Activated naive CD8-positive, alpha-beta T cell treated with anti-CD3 and anti-CD28 coated beads for 36 hours (primary cell): ENCODE measurements at regions not wholly inside any gene's neighbourhood (a gene's known extent, or its start where the extent isn't known, plus 50 kb on each side); places are given as distances from the start of the nearest gene placed in this dataset.

Source experiments
- DNase-seq: peaks from one replicate; pipeline ENCODE4 v3.0.0; 2021
- H3K27ac Mint-ChIP-seq: one replicate; pipeline ENCODE4 v1.8.0; 2022; ENCODE audit warnings: mild to moderate bottlenecking, moderate library complexity, mixed read lengths
- H3K27me3 Mint-ChIP-seq: one replicate; pipeline ENCODE4 v1.8.0; 2022; ENCODE audit warnings: mild to moderate bottlenecking, mixed read lengths
- H3K36me3 Mint-ChIP-seq: one replicate; pipeline ENCODE4 v1.8.0; 2021; ENCODE audit warnings: mild to moderate bottlenecking, mixed read lengths
- H3K4me1 Mint-ChIP-seq: one replicate; pipeline ENCODE4 v1.8.0; 2021; ENCODE audit warnings: mixed read lengths
- H3K4me3 Mint-ChIP-seq: one replicate; pipeline ENCODE4 v1.8.0; 2022; ENCODE audit warnings: mild to moderate bottlenecking, moderate library complexity, mixed read lengths
- H3K9me3 Mint-ChIP-seq: one replicate; pipeline ENCODE4 v1.8.0; 2022; ENCODE audit warnings: mixed read lengths

- H3K9me3 Mint-ChIP-seq = no peaks in the 10 kb centered on the region
These were observed 64.5 kb upstream of the NECTIN1 start for GRCh38 chr11:119793335-119793984.

GRCh38 chr11:119791701-119792151 is 62.7 kb upstream of the NECTIN1 start:
- no peaks in the 10 kb centered on the region for H3K9me3 Mint-ChIP-seq
- DNase-seq = no peak
- no peak overlapping the region for H3K4me3 Mint-ChIP-seq
- no peaks in the 10 kb centered on the region for H3K36me3 Mint-ChIP-seq
- H3K27me3 Mint-ChIP-seq = peaks cover 19% of the 10 kb centered on the region
- H3K4me1 Mint-ChIP-seq = no peaks in the 10 kb centered on the region
- H3K27ac Mint-ChIP-seq = no peak overlapping the region

More at GRCh38 chr11:119793335-119793984, 64.5 kb upstream of the NECTIN1 start:
- DNase-seq = no peak
- Mint-ChIP-seq H3K4me3 (no peak overlapping the region), H3K27me3 (peaks cover 14% of the 10 kb centered on the region), H3K4me1 (no peaks in the 10 kb centered on the region), H3K27ac (no peak overlapping the region), H3K36me3 (no peaks in the 10 kb centered on the region)

- Mint-ChIP-seq H3K36me3 (no peaks in the 10 kb centered on the region), H3K4me1 (no peaks in the 10 kb centered on the region), H3K27ac (no peak overlapping the region), H3K27me3 (peaks cover 19% of the 10 kb centered on the region), H3K4me3 (no peak overlapping the region), H3K9me3 (no peaks in the 10 kb centered on the region)
- DNase-seq = no peak
These were observed 62.0 kb upstream of the NECTIN1 start for GRCh38 chr11:119791047-119791446.

- peaks cover 19% of the 10 kb centered on the region for H3K27me3 Mint-ChIP-seq
- H3K27ac Mint-ChIP-seq = no peak overlapping the region
- DNase-seq = no peak
- H3K4me3 Mint-ChIP-seq = no peak overlapping the region
- H3K4me1 Mint-ChIP-seq = no peaks in the 10 kb centered on the region
- H3K36me3 Mint-ChIP-seq = no peaks in the 10 kb centered on the region
- H3K9me3 Mint-ChIP-seq = no peaks in the 10 kb centered on the region
These were observed 61.5 kb upstream of the NECTIN1 start for GRCh38 chr11:119790476-119790875.

- Mint-ChIP-seq H3K27me3 (peaks cover 19% of the 10 kb centered on the region), H3K4me3 (no peak overlapping the region), H3K4me1 (no peaks in the 10 kb centered on the region), H3K36me3 (no peaks in the 10 kb centered on the region), H3K27ac (no peak overlapping the region), H3K9me3 (no peaks in the 10 kb centered on the region)
- DNase-seq = no peak
These were observed 60.9 kb upstream of the NECTIN1 start for GRCh38 chr11:119789766-119790407.

GRCh38 chr11:119788911-119789560 is 60.0 kb upstream of the NECTIN1 start:
- Mint-ChIP-seq H3K4me3 (no peak overlapping the region), H3K9me3 (no peaks in the 10 kb centered on the region), H3K27ac (no peak overlapping the region), H3K4me1 (no peaks in the 10 kb centered on the region), H3K36me3 (no peaks in the 10 kb centered on the region), H3K27me3 (peaks cover 19% of the 10 kb centered on the region)
- DNase-seq = no peak

GRCh38 chr11:119788096-119788883 is 59.3 kb upstream of the NECTIN1 start:
- Mint-ChIP-seq H3K4me3 (no peak overlapping the region), H3K4me1 (no peaks in the 10 kb centered on the region), H3K36me3 (no peaks in the 10 kb centered on the region), H3K9me3 (no peaks in the 10 kb centered on the region), H3K27me3 (peaks cover 19% of the 10 kb centered on the region), H3K27ac (no peak overlapping the region)
- DNase-seq = no peak

GRCh38 chr11:119787074-119787461 is 58.1 kb upstream of the NECTIN1 start:
- Mint-ChIP-seq H3K27me3 (peaks cover 27% of the 10 kb centered on the region), H3K9me3 (no peaks in the 10 kb centered on the region), H3K4me1 (no peaks in the 10 kb centered on the region), H3K4me3 (no peak overlapping the region), H3K27ac (no peak overlapping the region), H3K36me3 (no peaks in the 10 kb centered on the region)
- no peak for DNase-seq

GRCh38 chr11:119786431-119787073 is 57.6 kb upstream of the NECTIN1 start:
- H3K36me3 Mint-ChIP-seq = no peaks in the 10 kb centered on the region
- no peaks in the 10 kb centered on the region for H3K9me3 Mint-ChIP-seq
- no peak for DNase-seq
- no peak overlapping the region for H3K4me3 Mint-ChIP-seq
- H3K27ac Mint-ChIP-seq = no peak overlapping the region
- no peaks in the 10 kb centered on the region for H3K4me1 Mint-ChIP-seq
- H3K27me3 Mint-ChIP-seq = peaks cover 32% of the 10 kb centered on the region

GRCh38 chr11:119785131-119785530 is 56.1 kb upstream of the NECTIN1 start:
- H3K4me3 Mint-ChIP-seq = no peak overlapping the region
- no peaks in the 10 kb centered on the region for H3K9me3 Mint-ChIP-seq
- no peak for DNase-seq
- H3K4me1 Mint-ChIP-seq = no peaks in the 10 kb centered on the region
- H3K27me3 Mint-ChIP-seq = peaks cover 25% of the 10 kb centered on the region
- H3K36me3 Mint-ChIP-seq = no peaks in the 10 kb centered on the region
- no peak overlapping the region for H3K27ac Mint-ChIP-seq

GRCh38 chr11:119784421-119784820 is 55.4 kb upstream of the NECTIN1 start:
- no peak overlapping the region for H3K4me3 Mint-ChIP-seq
- H3K9me3 Mint-ChIP-seq = no peaks in the 10 kb centered on the region
- DNase-seq = no peak
- no peak overlapping the region for H3K27ac Mint-ChIP-seq
- H3K4me1 Mint-ChIP-seq = no peaks in the 10 kb centered on the region
- peaks cover 25% of the 10 kb centered on the region for H3K27me3 Mint-ChIP-seq
- H3K36me3 Mint-ChIP-seq = no peaks in the 10 kb centered on the region

- H3K27me3 Mint-ChIP-seq = peaks cover 21% of the 10 kb centered on the region
- no peak overlapping the region for H3K27ac Mint-ChIP-seq
- no peaks in the 10 kb centered on the region for H3K36me3 Mint-ChIP-seq
- no peak overlapping the region for H3K4me3 Mint-ChIP-seq
- no peak for DNase-seq
- H3K9me3 Mint-ChIP-seq = no peaks in the 10 kb centered on the region
- H3K4me1 Mint-ChIP-seq = no peaks in the 10 kb centered on the region
These were observed 54.7 kb upstream of the NECTIN1 start for GRCh38 chr11:119783466-119784400.

GRCh38 chr11:119782739-119783072 is 53.7 kb upstream of the NECTIN1 start:
- H3K4me1 Mint-ChIP-seq = no peaks in the 10 kb centered on the region
- H3K27ac Mint-ChIP-seq = no peak overlapping the region
- H3K27me3 Mint-ChIP-seq = peaks cover 18% of the 10 kb centered on the region
- no peak overlapping the region for H3K4me3 Mint-ChIP-seq
- H3K9me3 Mint-ChIP-seq = no peaks in the 10 kb centered on the region
- DNase-seq = no peak
- H3K36me3 Mint-ChIP-seq = no peaks in the 10 kb centered on the region
